ENCODE measurements at regions not wholly inside any gene's neighbourhood (a gene's known extent, or its start where the extent isn't known, plus 50 kb on each side); places are given as distances from the start of the nearest gene placed in this dataset.

GRCh38 chr3:159057621-159058020 lies 255.8 kb downstream of the MFSD1 start:
- Histone ChIP-seq H3K36me3 (ENCODE audit: control insufficient read depth in 2 of 2, extremely low read depth in 1 of 2, insufficient read depth in 2 of 2, low read length in 2 of 2) (no peaks in the 10 kb centered on the region), H4K20me1 (ENCODE audit: control insufficient read depth, extremely low read depth, insufficient read depth, low read length) (no peaks in the 10 kb centered on the region), H3K4me1 (ENCODE audit: control insufficient read depth, extremely low read depth, insufficient read depth, low read length) (no peaks in the 10 kb centered on the region), H3K9me3 (ENCODE audit: control insufficient read depth, low read depth, low read length) (no peaks in the 10 kb centered on the region), H3K9ac (ENCODE audit: control insufficient read depth, extremely low read depth, insufficient read depth, low read length) (no peak overlapping the region), H3K9me1 (ENCODE audit: control insufficient read depth, extremely low read depth, insufficient read depth, low read length) (no peaks in the 10 kb centered on the region), H3K27me3 (ENCODE audit: control insufficient read depth, extremely low read depth, insufficient read depth, low read length) (no peaks in the 10 kb centered on the region), H2AFZ (ENCODE audit: control insufficient read depth, low read length) (no peak overlapping the region), H3K4me2 (ENCODE audit: control insufficient read depth, extremely low read depth, insufficient read depth, low read depth, low read length) (no peak overlapping the region), H3K79me2 (ENCODE audit: control insufficient read depth, insufficient read depth, low read length) (no peaks in the 10 kb centered on the region), H3K4me3 (ENCODE audit: control insufficient read depth in 2 of 3, extremely low read depth in 1 of 3, insufficient read depth in 2 of 3, low read depth in 1 of 3, low read length in 3 of 3) (no peak overlapping the region), H3K27ac (ENCODE audit: control insufficient read depth, insufficient read depth, low read length) (no peak overlapping the region)
- FAIRE-seq (no peak), DNase-seq (ENCODE audit: low read depth, low spot score) (no peak)
- TF ChIP-seq EZH2 (IDR thresholded peaks at IDR 0.05; ENCODE audit: low read length), result no peak
- TF ChIP-seq, protein P1, sequence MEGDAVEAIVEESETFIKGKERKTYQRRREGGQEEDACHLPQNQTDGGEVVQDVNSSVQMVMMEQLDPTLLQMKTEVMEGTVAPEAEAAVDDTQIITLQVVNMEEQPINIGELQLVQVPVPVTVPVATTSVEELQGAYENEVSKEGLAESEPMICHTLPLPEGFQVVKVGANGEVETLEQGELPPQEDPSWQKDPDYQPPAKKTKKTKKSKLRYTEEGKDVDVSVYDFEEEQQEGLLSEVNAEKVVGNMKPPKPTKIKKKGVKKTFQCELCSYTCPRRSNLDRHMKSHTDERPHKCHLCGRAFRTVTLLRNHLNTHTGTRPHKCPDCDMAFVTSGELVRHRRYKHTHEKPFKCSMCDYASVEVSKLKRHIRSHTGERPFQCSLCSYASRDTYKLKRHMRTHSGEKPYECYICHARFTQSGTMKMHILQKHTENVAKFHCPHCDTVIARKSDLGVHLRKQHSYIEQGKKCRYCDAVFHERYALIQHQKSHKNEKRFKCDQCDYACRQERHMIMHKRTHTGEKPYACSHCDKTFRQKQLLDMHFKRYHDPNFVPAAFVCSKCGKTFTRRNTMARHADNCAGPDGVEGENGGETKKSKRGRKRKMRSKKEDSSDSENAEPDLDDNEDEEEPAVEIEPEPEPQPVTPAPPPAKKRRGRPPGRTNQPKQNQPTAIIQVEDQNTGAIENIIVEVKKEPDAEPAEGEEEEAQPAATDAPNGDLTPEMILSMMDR (optimal IDR thresholded peaks at IDR 0.05 in 1 of 3, IDR thresholded peaks at IDR 0.05 in 1 of 3, conservative IDR thresholded peaks at IDR 0.05 in 1 of 3; ENCODE audit: extremely low read depth in 1 of 3, insufficient read depth in 2 of 3, low read length in 3 of 3), result no peak
- dilution Hi-C loops (cut with MboI; ENCODE audit: extremely low pct_ligation_motif_present, low sequenced_read_pairs), result no loop called here

DNA sequence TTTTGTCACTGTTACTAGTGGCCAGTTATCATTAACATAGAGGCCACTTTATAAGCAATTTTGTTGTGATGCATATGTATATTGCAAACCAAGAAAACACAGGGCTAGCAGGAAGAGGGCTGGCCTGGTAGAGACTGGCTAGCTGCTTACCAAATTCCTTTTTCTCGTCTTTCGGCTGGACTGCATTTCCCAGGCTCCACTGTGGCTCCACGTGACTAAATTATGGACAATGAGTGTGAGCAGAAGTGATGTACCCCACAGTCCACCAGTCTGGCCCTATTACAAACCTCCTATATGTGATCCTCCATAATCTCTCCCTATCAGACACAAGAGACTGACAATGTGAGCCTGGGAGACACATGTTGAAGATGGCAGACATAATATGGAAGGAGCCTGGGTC lies 257.0 kb downstream of the MFSD1 start:
- Histone ChIP-seq H4K20me1 (ENCODE audit: control insufficient read depth, extremely low read depth, insufficient read depth, low read length) (no peaks in the 10 kb centered on the region), H2AFZ (ENCODE audit: control insufficient read depth, low read length) (no peak overlapping the region), H3K4me3 (ENCODE audit: control insufficient read depth in 2 of 3, extremely low read depth in 1 of 3, insufficient read depth in 2 of 3, low read depth in 1 of 3, low read length in 3 of 3) (no peak overlapping the region), H3K79me2 (ENCODE audit: control insufficient read depth, insufficient read depth, low read length) (no peaks in the 10 kb centered on the region), H3K9me1 (ENCODE audit: control insufficient read depth, extremely low read depth, insufficient read depth, low read length) (no peaks in the 10 kb centered on the region), H3K9ac (ENCODE audit: control insufficient read depth, extremely low read depth, insufficient read depth, low read length) (no peak overlapping the region), H3K4me2 (ENCODE audit: control insufficient read depth, extremely low read depth, insufficient read depth, low read depth, low read length) (no peak overlapping the region), H3K9me3 (ENCODE audit: control insufficient read depth, low read depth, low read length) (no peaks in the 10 kb centered on the region), H3K27ac (ENCODE audit: control insufficient read depth, insufficient read depth, low read length) (no peak overlapping the region), H3K27me3 (ENCODE audit: control insufficient read depth, extremely low read depth, insufficient read depth, low read length) (no peaks in the 10 kb centered on the region), H3K36me3 (ENCODE audit: control insufficient read depth in 2 of 2, extremely low read depth in 1 of 2, insufficient read depth in 2 of 2, low read length in 2 of 2) (no peaks in the 10 kb centered on the region), H3K4me1 (ENCODE audit: control insufficient read depth, extremely low read depth, insufficient read depth, low read length) (no peaks in the 10 kb centered on the region)
- DNase-seq (ENCODE audit: low read depth, low spot score), result no peak
- TF ChIP-seq, protein P1 (optimal IDR thresholded peaks at IDR 0.05 in 1 of 3, IDR thresholded peaks at IDR 0.05 in 1 of 3, conservative IDR thresholded peaks at IDR 0.05 in 1 of 3; ENCODE audit: extremely low read depth in 1 of 3, insufficient read depth in 2 of 3, low read length in 3 of 3), result no peak
- TF ChIP-seq EZH2 (IDR thresholded peaks at IDR 0.05; ENCODE audit: low read length), result no peak
- dilution Hi-C loops (cut with MboI; ENCODE audit: extremely low pct_ligation_motif_present, low sequenced_read_pairs), result no loop called here
- no peak for FAIRE-seq
